Mammary epithelial cell (primary cell): ENCODE measurements at regions not wholly inside any gene's neighbourhood (a gene's known extent, or its start where the extent isn't known, plus 50 kb on each side); places are given as distances from the start of the nearest gene placed in this dataset.

Experiments
- EZH2 ChIP-seq: IDR thresholded peaks from 2 replicates; pipeline ENCODE4 v1.6.1; 2012; ENCODE audit warnings: low read length, inconsistent platforms, borderline replicate concordance
- TF ChIP-seq, protein P1 (sequence below), 2 donors: IDR thresholded peaks in 1 of 2; conservative IDR thresholded peaks in 1 of 2; 2 replicates each; pipeline ENCODE4 v1.5.1; 2011 to 2012; ENCODE audit warnings: inconsistent platforms in 2 of 2, low read length in 2 of 2, mild to moderate bottlenecking in 2 of 2, control low read depth in 1 of 2, low read depth in 1 of 2; ENCODE audit not compliant: insufficient read depth in 1 of 2; ENCODE audit errors: extremely low read depth in 1 of 2

DNA sequence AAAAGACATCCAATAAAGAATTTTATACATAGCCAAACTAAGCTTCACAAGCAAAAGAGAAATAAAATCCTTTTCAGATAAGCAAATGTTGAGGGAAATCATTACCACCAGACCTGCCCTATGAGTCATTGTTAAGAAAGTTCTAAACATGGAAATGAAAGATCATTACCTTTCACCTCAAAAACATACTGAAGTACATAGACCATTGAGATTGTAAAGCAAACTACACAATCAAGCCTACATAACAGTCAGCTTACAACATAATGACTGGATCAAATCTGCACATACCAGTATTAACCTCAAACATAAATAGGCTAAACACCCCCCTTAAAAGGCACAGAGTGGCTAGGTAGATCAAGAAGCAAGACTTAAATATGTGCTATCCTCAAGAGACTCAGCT lies 501.0 kb upstream of the LUZP2 start:
- TF ChIP-seq, protein P1, sequence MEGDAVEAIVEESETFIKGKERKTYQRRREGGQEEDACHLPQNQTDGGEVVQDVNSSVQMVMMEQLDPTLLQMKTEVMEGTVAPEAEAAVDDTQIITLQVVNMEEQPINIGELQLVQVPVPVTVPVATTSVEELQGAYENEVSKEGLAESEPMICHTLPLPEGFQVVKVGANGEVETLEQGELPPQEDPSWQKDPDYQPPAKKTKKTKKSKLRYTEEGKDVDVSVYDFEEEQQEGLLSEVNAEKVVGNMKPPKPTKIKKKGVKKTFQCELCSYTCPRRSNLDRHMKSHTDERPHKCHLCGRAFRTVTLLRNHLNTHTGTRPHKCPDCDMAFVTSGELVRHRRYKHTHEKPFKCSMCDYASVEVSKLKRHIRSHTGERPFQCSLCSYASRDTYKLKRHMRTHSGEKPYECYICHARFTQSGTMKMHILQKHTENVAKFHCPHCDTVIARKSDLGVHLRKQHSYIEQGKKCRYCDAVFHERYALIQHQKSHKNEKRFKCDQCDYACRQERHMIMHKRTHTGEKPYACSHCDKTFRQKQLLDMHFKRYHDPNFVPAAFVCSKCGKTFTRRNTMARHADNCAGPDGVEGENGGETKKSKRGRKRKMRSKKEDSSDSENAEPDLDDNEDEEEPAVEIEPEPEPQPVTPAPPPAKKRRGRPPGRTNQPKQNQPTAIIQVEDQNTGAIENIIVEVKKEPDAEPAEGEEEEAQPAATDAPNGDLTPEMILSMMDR (conservative IDR thresholded peaks at IDR 0.05 in 1 of 2, IDR thresholded peaks at IDR 0.05 in 1 of 2; ENCODE audit: extremely low read depth in 1 of 2, insufficient read depth in 1 of 2, low read depth in 1 of 2, low read length in 2 of 2), result no peak
- no peak for TF ChIP-seq EZH2
